GM19035 (cell line): ENCODE measurements at regions not wholly inside any gene's neighbourhood (a gene's known extent, or its start where the extent isn't known, plus 50 kb on each side); places are given as distances from the start of the nearest gene placed in this dataset.

Source experiments
- ATAC-seq: cut with Tn5 transposase; IDR thresholded peaks from one replicate; pipeline ENCODE4 v1.9.1; 2021; ENCODE audit not compliant: unreplicated experiment

GRCh38 chr2:129740504-129740903, 239.0 kb upstream of the RAB6C start:
- no peak for ATAC-seq

- ATAC-seq, result no peak
These were observed 238.3 kb upstream of the RAB6C start for GRCh38 chr2:129741165-129741564.

- ATAC-seq, result no peak
These were observed 237.8 kb upstream of the RAB6C start for GRCh38 chr2:129741623-129742022.

GRCh38 chr2:129742415-129743180, 236.9 kb upstream of the RAB6C start:
- ATAC-seq, result no peak

- no peak for ATAC-seq
These were observed 235.3 kb upstream of the RAB6C start for GRCh38 chr2:129744141-129744540.

- ATAC-seq, result no peak
These were observed 234.8 kb upstream of the RAB6C start for GRCh38 chr2:129744649-129745048.

GRCh38 chr2:129747500-129748125, 231.9 kb upstream of the RAB6C start:
- no peak for ATAC-seq

- ATAC-seq, result no peak
These were observed 231.2 kb upstream of the RAB6C start for GRCh38 chr2:129748250-129748649.

- no peak for ATAC-seq
These were observed 230.8 kb upstream of the RAB6C start for GRCh38 chr2:129748653-129749052.

- no peak for ATAC-seq
These were observed 228.1 kb upstream of the RAB6C start for GRCh38 chr2:129751409-129751808.

- no peak for ATAC-seq
These were observed 227.3 kb upstream of the RAB6C start for GRCh38 chr2:129752176-129752575.

- no peak for ATAC-seq
These were observed 226.8 kb upstream of the RAB6C start for GRCh38 chr2:129752686-129753085.

- ATAC-seq, result no peak
These were observed 226.2 kb upstream of the RAB6C start for GRCh38 chr2:129753261-129753660.

GRCh38 chr2:129754421-129754820, 225.0 kb upstream of the RAB6C start:
- no peak for ATAC-seq

GRCh38 chr2:129754831-129755230, 224.6 kb upstream of the RAB6C start:
- no peak for ATAC-seq

GRCh38 chr2:129755786-129756185, 223.7 kb upstream of the RAB6C start:
- ATAC-seq, result no peak

- no peak for ATAC-seq
These were observed 223.2 kb upstream of the RAB6C start for GRCh38 chr2:129756276-129756675.

- ATAC-seq, result no peak
These were observed 222.0 kb upstream of the RAB6C start for GRCh38 chr2:129757366-129757914.

- no peak for ATAC-seq
These were observed 221.3 kb upstream of the RAB6C start for GRCh38 chr2:129757915-129758783.

GRCh38 chr2:129758784-129759471, 220.5 kb upstream of the RAB6C start:
- ATAC-seq, result no peak

- ATAC-seq, result no peak
These were observed 219.9 kb upstream of the RAB6C start for GRCh38 chr2:129759472-129760010.
